ENCODE measurements at regions not wholly inside any gene's neighbourhood (a gene's known extent, or its start where the extent isn't known, plus 50 kb on each side); places are given as distances from the start of the nearest gene placed in this dataset.

GRCh38 chr4:32435308-32435707, 1715.1 kb downstream of the PCDH7 start:
- TF ChIP-seq CTCF (conservative IDR thresholded peaks at IDR 0.05; ENCODE audit: low read depth, low read length) (no peak), EZH2 (IDR thresholded peaks at IDR 0.05; ENCODE audit: low read length, unreplicated experiment) (no peak), EZH2phosphoT487 (IDR thresholded peaks at IDR 0.05; ENCODE audit: borderline replicate concordance, low read length) (no peak)
